H1 (cell line): ENCODE measurements at regions not wholly inside any gene's neighbourhood (a gene's known extent, or its start where the extent isn't known, plus 50 kb on each side); places are given as distances from the start of the nearest gene placed in this dataset.

ENCODE experiments used
- CTCF ChIA-PET: fragments of 300-600 bp; sonication (Branson Sonifier 250); formaldehyde crosslinking; loops from one replicate; lab custom pipeline; 2021; ENCODE audit not compliant: partially characterized antibody; lab: Charles Lee
- POLR2A ChIA-PET: fragments of 300-600 bp; sonication (Branson Sonifier 250); formaldehyde crosslinking; loops from one replicate; lab custom pipeline; 2021; ENCODE audit warnings: inconsistent platforms; ENCODE audit not compliant: partially characterized antibody; lab: Charles Lee
- DNase-seq, 2 experiments: peaks; one replicate each; pipeline versions ENCODE4 v3.0.0 to v3.0.0-alpha.2; 2010 to 2022; ENCODE audit warnings: low spot score in 2 of 2, low read depth in 1 of 2, mixed read lengths in 1 of 2
- FAIRE-seq: peaks from 2 replicates; lab custom pipeline; 2011; peaks lifted over from hg19 to GRCh38; lab: Jason Lieb, UNC
- H2AFZ ChIP-seq: 2 replicates; pipeline ENCODE4 v1.8.1; 2012; ENCODE audit warnings: low read length, inconsistent platforms
- H2AK5ac ChIP-seq: 2 replicates; pipeline ENCODE4 v1.6.1; 2013; ENCODE audit warnings: low read depth, low read length
- H2BK120ac ChIP-seq: replicated peaks from 2 replicates; pipeline ENCODE3; 2013; ENCODE audit warnings: low read depth, low read length, inconsistent platforms
- H2BK12ac ChIP-seq: 2 replicates; pipeline ENCODE4 v1.6.1; 2013; ENCODE audit warnings: low read depth, low read length
- H2BK15ac ChIP-seq: 2 replicates; pipeline ENCODE4 v1.6.1; 2013; ENCODE audit warnings: low read length
- H2BK20ac ChIP-seq: 2 replicates; pipeline ENCODE4 v1.6.1; 2013; ENCODE audit warnings: low read length
- H2BK5ac ChIP-seq: 2 replicates; pipeline ENCODE4 v1.6.1; 2013; ENCODE audit warnings: low read depth, low read length
- H3K14ac ChIP-seq: 2 replicates; pipeline ENCODE4 v1.6.1; 2013; ENCODE audit warnings: inconsistent platforms; ENCODE audit not compliant: insufficient read length
- H3K18ac ChIP-seq: 2 replicates; pipeline ENCODE4 v1.6.1; 2013; ENCODE audit warnings: low read length; ENCODE audit errors: extremely low read depth
- H3K23ac ChIP-seq: 2 replicates; pipeline ENCODE4 v1.6.1; 2013; ENCODE audit warnings: inconsistent platforms; ENCODE audit not compliant: insufficient read length
- H3K23me2 ChIP-seq: 2 replicates; pipeline ENCODE4 v1.6.1; 2013; ENCODE audit warnings: low read depth, low read length
- H3K27ac ChIP-seq: 2 replicates; pipeline ENCODE4 v1.6.1; 2011; ENCODE audit warnings: low read depth, low read length, inconsistent platforms
- H3K27me3 ChIP-seq, 4 experiments: replicated peaks in 1 of 4; 1 replicate in 1 of 4; 2 replicates in 3 of 4; pipeline versions ENCODE4 v1.6.1 to v1.8.1; 2011 to 2013; ENCODE audit warnings: low read length in 3 of 4, mild to moderate bottlenecking in 3 of 4, inconsistent platforms in 2 of 4, mixed read lengths in 2 of 4, moderate library complexity in 1 of 4; ENCODE audit not compliant: control insufficient read depth in 3 of 4, insufficient read depth in 3 of 4; ENCODE audit errors: extremely low read depth in 1 of 4
- H3K36me3 ChIP-seq, 4 experiments: 2 replicates each; pipeline versions ENCODE4 v1.6.1 to v1.8.1; 2011 to 2013; ENCODE audit warnings: mild to moderate bottlenecking in 4 of 4, low read length in 3 of 4, moderate library complexity in 2 of 4, control low read depth in 1 of 4, inconsistent platforms in 1 of 4; ENCODE audit not compliant: insufficient read depth in 4 of 4, control insufficient read depth in 2 of 4
- H3K4ac ChIP-seq: replicated peaks from 2 replicates; pipeline ENCODE3; 2013; ENCODE audit warnings: low read length, low read depth, mixed read lengths, inconsistent platforms; ENCODE audit not compliant: insufficient read length
- H3K4me1 ChIP-seq, 4 experiments: replicated peaks in 1 of 4; 1 replicate in 1 of 4; 2 replicates in 3 of 4; pipeline versions ENCODE4 v1.6.1 to v1.8.1; 2011 to 2013; ENCODE audit warnings: low read length in 3 of 4, inconsistent platforms in 2 of 4, mixed read lengths in 1 of 4; ENCODE audit not compliant: insufficient read depth in 4 of 4, control insufficient read depth in 3 of 4
- H3K4me2 ChIP-seq, 2 experiments: 2 replicates each; pipeline versions ENCODE4 v1.6.1 to v1.8.1; 2011 to 2013; ENCODE audit warnings: low read depth in 2 of 2, low read length in 2 of 2, control low read depth in 1 of 2, inconsistent platforms in 1 of 2, mild to moderate bottlenecking in 1 of 2; ENCODE audit not compliant: insufficient read depth in 1 of 2
- H3K4me3 ChIP-seq, 4 experiments: fragments of 200-600, 300-600 bp in 1 of 4; sonication (generic), shearing (Covaris generic), sonication (Bioruptor Twin) in 1 of 4; 2 replicates each; pipeline versions ENCODE4 v1.5.1 to v1.8.1; 2011 to 2016; ENCODE audit warnings: low read length in 4 of 4, low read depth in 3 of 4, control low read depth in 2 of 4, inconsistent platforms in 2 of 4, mild to moderate bottlenecking in 2 of 4, mixed read lengths in 1 of 4, moderate library complexity in 1 of 4; ENCODE audit not compliant: insufficient read depth in 2 of 4; ENCODE audit errors: extremely low read depth in 1 of 4
- H3K56ac ChIP-seq: replicated peaks from 2 replicates; pipeline ENCODE3; 2013; ENCODE audit warnings: low read depth, mild to moderate bottlenecking, mixed read lengths, low read length, inconsistent platforms; ENCODE audit not compliant: insufficient read length
- H3K79me1 ChIP-seq: 2 replicates; pipeline ENCODE4 v1.6.1; 2013; ENCODE audit warnings: low read depth, low read length, control low read depth
- H3K79me2 ChIP-seq, 2 experiments: 2 replicates each; pipeline versions ENCODE4 v1.6.1 to v1.8.1; 2012 to 2013; ENCODE audit warnings: low read length in 2 of 2, mild to moderate bottlenecking in 2 of 2, inconsistent platforms in 1 of 2; ENCODE audit not compliant: insufficient read depth in 2 of 2, control insufficient read depth in 1 of 2
- H3K9ac ChIP-seq, 4 experiments: replicated peaks in 1 of 4; 1 replicate in 1 of 4; 2 replicates in 3 of 4; pipeline versions ENCODE4 v1.6.1 to v1.8.1; 2011 to 2013; ENCODE audit warnings: low read depth in 3 of 4, low read length in 3 of 4, control low read depth in 2 of 4, mild to moderate bottlenecking in 2 of 4, moderate library complexity in 2 of 4, inconsistent platforms in 1 of 4; ENCODE audit errors: extremely low read depth in 1 of 4
- H3K9me3 ChIP-seq, 2 experiments: 2 replicates each; pipeline versions ENCODE4 v1.6.1 to v1.8.1; 2012 to 2013; ENCODE audit warnings: mild to moderate bottlenecking in 2 of 2, moderate library complexity in 2 of 2, control low read depth in 1 of 2, inconsistent platforms in 1 of 2, low read depth in 1 of 2, low read length in 1 of 2, mixed read lengths in 1 of 2; ENCODE audit not compliant: insufficient read depth in 2 of 2
- H4K20me1 ChIP-seq, 2 experiments: replicated peaks in 1 of 2; 2 replicates each; pipeline versions ENCODE3 to v1.8.1; 2011 to 2013; ENCODE audit warnings: inconsistent platforms in 2 of 2, low read length in 2 of 2, mild to moderate bottlenecking in 1 of 2; ENCODE audit not compliant: insufficient read depth in 2 of 2, control insufficient read depth in 1 of 2
- H4K5ac ChIP-seq: 2 replicates; pipeline ENCODE4 v1.6.1; 2013; ENCODE audit warnings: low read length, low read depth, mixed read lengths, inconsistent platforms; ENCODE audit not compliant: insufficient read length
- H4K8ac ChIP-seq: 2 replicates; pipeline ENCODE4 v1.8.0; 2013; ENCODE audit warnings: mild to moderate bottlenecking, moderate library complexity, low read length, inconsistent platforms; ENCODE audit not compliant: insufficient read depth; ENCODE audit errors: extremely low read depth
- H4K91ac ChIP-seq: replicated peaks from 2 replicates; pipeline ENCODE3; 2013; ENCODE audit warnings: low read length, mixed read lengths, inconsistent platforms; ENCODE audit not compliant: insufficient read length
- ASH2L ChIP-seq: fragments of 200-600, 300-600 bp; sonication (generic); IDR thresholded peaks from one replicate; pipeline ENCODE4 v1.7.1; 2017; ENCODE audit warnings: low read length
- BRCA1 ChIP-seq: IDR thresholded peaks from 2 replicates; pipeline ENCODE4 v1.6.1; 2012; ENCODE audit warnings: low read depth, low read length, improper control_type of control experiment
- EP300 ChIP-seq, 2 experiments: IDR thresholded peaks; 1 replicate in 1 of 2; 2 replicates in 1 of 2; pipeline ENCODE4 v1.6.1; 2011 to 2012; ENCODE audit warnings: low read depth in 2 of 2, low read length in 2 of 2, mild to moderate bottlenecking in 2 of 2, borderline replicate concordance in 1 of 2, inconsistent platforms in 1 of 2, moderate library complexity in 1 of 2
- KDM1A ChIP-seq: fragments of 200-600, 300-600 bp; sonication (generic); IDR thresholded peaks from 2 replicates; pipeline ENCODE4 v1.7.1; 2016; ENCODE audit warnings: mild to moderate bottlenecking, low read length, borderline replicate concordance
- RBBP5 ChIP-seq: IDR thresholded peaks from 2 replicates; pipeline ENCODE4 v1.7.1; 2012; ENCODE audit warnings: low read depth, mild to moderate bottlenecking, inconsistent platforms, low read length, moderate library complexity, borderline replicate concordance
- SP2 ChIP-seq: IDR thresholded peaks from 2 replicates; pipeline ENCODE4 v1.6.1; 2012; ENCODE audit warnings: mild to moderate bottlenecking, low read length, inconsistent platforms
- SP4 ChIP-seq: IDR thresholded peaks from 2 replicates; pipeline ENCODE4 v1.6.1; 2012; ENCODE audit warnings: low read length, inconsistent platforms
- SRF ChIP-seq: IDR thresholded peaks from 2 replicates; pipeline ENCODE4 v1.6.1; 2011; ENCODE audit warnings: mild to moderate bottlenecking, low read depth, low read length, moderate library complexity
- ZNF274 ChIP-seq: IDR thresholded peaks from 2 replicates; pipeline ENCODE4 v1.7.0; 2012; ENCODE audit warnings: low read length, borderline replicate concordance; ENCODE audit errors: extremely low read depth
- WGBS, 2 experiments: shearing (Covaris generic) in 1 of 2; methylation state at CpG; one replicate each; pipeline versions ENCODE4 v1.1.6 to v1.1.7; 2013 to 2015; ENCODE audit warnings: low lambda C conversion rate in 2 of 2, mixed read lengths in 2 of 2, inconsistent platforms in 1 of 2, low coverage in 1 of 2, missing lambda C conversion rate in 1 of 2; ENCODE audit not compliant: insufficient replicate concordance in 2 of 2, insufficient coverage in 1 of 2, insufficient read length in 1 of 2; ENCODE audit errors: extremely low coverage in 1 of 2, missing lambda C conversion rate in 1 of 2; 5-methylcytosine and 5-hydroxymethylcytosine counted together

DNA sequence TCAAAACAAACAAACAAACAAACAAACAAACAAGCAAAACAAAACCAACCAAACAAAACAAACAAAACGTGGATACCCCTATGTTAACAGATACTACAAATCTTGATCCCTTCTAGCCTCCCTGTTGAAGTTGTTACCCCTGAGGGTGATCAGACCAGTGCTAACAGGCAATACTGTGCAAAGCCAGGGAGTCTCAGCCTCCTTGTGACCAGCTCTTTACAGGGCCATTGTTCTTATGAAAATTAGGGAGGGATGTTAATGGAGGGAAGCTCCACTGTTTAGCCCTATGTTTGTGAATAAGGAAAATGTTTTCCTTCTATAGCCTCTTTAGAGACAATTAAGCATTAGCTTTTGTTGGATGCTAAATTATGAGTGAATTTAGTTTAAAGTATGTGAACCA, 1072.1 kb upstream of the WWC1 start:
- FAIRE-seq (peak; percentile 39), DNase-seq (no peak)
- Histone ChIP-seq H3K56ac (no peak overlapping the region), H3K9me3 (no peaks in the 10 kb centered on the region), H3K23me2 (no peaks in the 10 kb centered on the region), H2BK20ac (no peak overlapping the region), H3K9ac (no peak overlapping the region), H3K4me3 (no peak overlapping the region), H4K91ac (no peak overlapping the region), H2BK5ac (0 out of 2 replicates have a peak overlapping the region, but pooled peaks have one; percentile 57), H3K4me2 (0 out of 4 replicates have a peak overlapping the region, but pooled peaks of 1 of the 2 experiments have one; percentile 44), H3K18ac (peak overlapping the region; percentile 44; the same call in 1 of the 2 replicates), H4K8ac (no peak overlapping the region), H3K4me1 (peaks cover 0 to 5% (median 2%) of the 10 kb centered on the region in 4 experiments; a peak in 3 of 7 replicates), H3K27me3 (no peaks in the 10 kb centered on the region), H3K36me3 (no peaks in the 10 kb centered on the region), H2AK5ac (no peak overlapping the region), H3K23ac (no peak overlapping the region), H4K5ac (no peak overlapping the region), H2AFZ (no peak overlapping the region), H3K14ac (no peak overlapping the region), H2BK15ac (no peak overlapping the region), H3K4ac (no peak overlapping the region), H3K79me2 (no peaks in the 10 kb centered on the region), H4K20me1 (no peaks in the 10 kb centered on the region), H2BK120ac (no peak overlapping the region), H3K27ac (no peak overlapping the region), H2BK12ac (peak overlapping the region; percentile 62; the same call in 1 of the 2 replicates), H3K79me1 (no peaks in the 10 kb centered on the region)
- TF ChIP-seq KDM1A (no peak), ZNF274 (no peak), ASH2L (no peak), SP4 (no peak), SRF (no peak), SP2 (no peak), EP300 (IDR thresholded peaks at IDR 0.05; ENCODE audit: borderline replicate concordance in 1 of 2, low read depth in 2 of 2, low read length in 2 of 2) (no peak), RBBP5 (no peak), BRCA1 (no peak)
- 20% methylated on average over 1 of the region's 1 CpG; no CpG with 5 or more reads in 1 of the 2 experiments for WGBS, 2 experiments
- ChIA-PET POLR2A (interaction anchor here (1.3 kb wide), 1 partner anchor 11 kb away, joined by 4 read pairs; no protein-coding TSS in a partner anchor), CTCF (interaction anchor here (0.9 to 2.3 kb wide), 3 partner anchors 10 to 346 kb away, joined by 3 to 6 read pairs (median 4); no protein-coding TSS in a partner anchor)
